ENCODE measurements at regions not wholly inside any gene's neighbourhood (a gene's known extent, or its start where the extent isn't known, plus 50 kb on each side); places are given as distances from the start of the nearest gene placed in this dataset.

DNA sequence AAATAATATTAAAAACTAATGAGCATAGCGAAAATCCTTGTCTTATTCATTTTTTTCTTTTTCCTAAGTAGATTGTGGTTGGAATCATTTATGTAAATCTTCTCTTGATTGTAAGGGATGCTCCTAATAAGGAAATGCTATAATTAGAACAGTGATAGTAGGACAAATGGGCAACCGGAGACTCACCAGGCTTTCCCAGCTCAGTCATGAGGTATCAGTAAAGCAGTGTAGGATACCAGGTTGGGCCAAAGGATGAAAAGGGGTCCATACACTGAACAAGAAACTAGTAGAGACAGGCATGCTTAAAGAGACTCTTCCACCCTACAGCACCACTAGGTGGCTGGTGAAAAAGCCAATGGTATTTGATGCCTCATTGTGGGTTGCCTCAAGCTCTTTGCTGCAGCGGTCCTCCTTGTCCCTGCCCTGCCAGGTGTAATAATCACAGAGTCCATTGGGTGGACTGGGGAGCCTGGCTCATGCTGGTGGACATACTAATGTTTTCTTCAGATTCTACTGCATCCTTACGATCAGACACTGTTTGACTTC is 71.4 kb upstream of the FAM98A start:
- ATAC-seq, result no peak

GRCh38 chr2:33666879-33667278 is 67.8 kb upstream of the FAM98A start:
- H3K4me1 ChIP-seq, result no peaks in the 10 kb centered on the region

More for the DNA sequence above, 71.4 kb upstream of the FAM98A start:
- Histone ChIP-seq H3K27me3 (no peaks in the 10 kb centered on the region), H3K4me3 (no peak overlapping the region), H3K4me1 (peaks cover 0 to 6% (median 0%) of the 10 kb centered on the region in 4 donors), H3K36me3 (no peaks in the 10 kb centered on the region), H3K9me3 (no peaks in the 10 kb centered on the region), H3K27ac (no peak overlapping the region)
- DNase-seq, result no peak
- WGBS (ENCODE audit: insufficient coverage, low coverage, low lambda C conversion rate, missing lambda C conversion rate), result 70% methylated on average over 3 of the region's 4 CpGs
- intact Hi-C loops (cut with DNase I), result no loop called here
- TF ChIP-seq, protein P1, sequence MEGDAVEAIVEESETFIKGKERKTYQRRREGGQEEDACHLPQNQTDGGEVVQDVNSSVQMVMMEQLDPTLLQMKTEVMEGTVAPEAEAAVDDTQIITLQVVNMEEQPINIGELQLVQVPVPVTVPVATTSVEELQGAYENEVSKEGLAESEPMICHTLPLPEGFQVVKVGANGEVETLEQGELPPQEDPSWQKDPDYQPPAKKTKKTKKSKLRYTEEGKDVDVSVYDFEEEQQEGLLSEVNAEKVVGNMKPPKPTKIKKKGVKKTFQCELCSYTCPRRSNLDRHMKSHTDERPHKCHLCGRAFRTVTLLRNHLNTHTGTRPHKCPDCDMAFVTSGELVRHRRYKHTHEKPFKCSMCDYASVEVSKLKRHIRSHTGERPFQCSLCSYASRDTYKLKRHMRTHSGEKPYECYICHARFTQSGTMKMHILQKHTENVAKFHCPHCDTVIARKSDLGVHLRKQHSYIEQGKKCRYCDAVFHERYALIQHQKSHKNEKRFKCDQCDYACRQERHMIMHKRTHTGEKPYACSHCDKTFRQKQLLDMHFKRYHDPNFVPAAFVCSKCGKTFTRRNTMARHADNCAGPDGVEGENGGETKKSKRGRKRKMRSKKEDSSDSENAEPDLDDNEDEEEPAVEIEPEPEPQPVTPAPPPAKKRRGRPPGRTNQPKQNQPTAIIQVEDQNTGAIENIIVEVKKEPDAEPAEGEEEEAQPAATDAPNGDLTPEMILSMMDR (IDR thresholded peaks at IDR 0.05), result no peak
- no peak for TF ChIP-seq POLR2A (IDR thresholded peaks at IDR 0.05)

DNA sequence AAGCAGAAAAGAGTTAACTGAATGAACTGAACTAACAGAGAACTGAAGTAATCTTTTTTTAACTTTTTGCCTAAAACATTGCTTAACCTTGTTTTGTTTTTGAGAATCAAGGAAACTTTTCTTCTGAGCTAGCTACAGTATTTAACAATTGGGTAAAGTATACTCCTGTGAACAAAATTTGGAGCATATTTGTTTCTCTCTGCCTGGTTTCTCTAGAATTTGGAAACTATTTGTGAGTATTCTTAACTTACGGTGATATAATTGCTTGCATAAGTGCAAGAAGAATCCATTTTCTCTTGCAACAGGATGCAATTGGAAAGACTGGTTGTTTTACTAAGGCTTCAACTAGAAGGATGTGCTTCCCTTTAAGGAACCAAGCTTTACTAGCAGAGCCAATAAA is 65.9 kb upstream of the FAM98A start:
- no peaks in the 10 kb centered on the region for H3K27me3 ChIP-seq
- ATAC-seq (no peak), DNase-seq (no peak)
- H3K4me3 ChIP-seq, result no peak overlapping the region
- no peaks in the 10 kb centered on the region for H3K4me1 ChIP-seq
- no peaks in the 10 kb centered on the region for H3K9me3 ChIP-seq
- H3K36me3 ChIP-seq, result no peaks in the 10 kb centered on the region
- TF ChIP-seq, protein P1 (IDR thresholded peaks at IDR 0.05), result no peak
- no peak for TF ChIP-seq POLR2A (IDR thresholded peaks at IDR 0.05)
- no peak overlapping the region for H3K27ac ChIP-seq
- intact Hi-C loops (cut with DNase I), result no loop called here
- WGBS (ENCODE audit: insufficient coverage, low coverage, low lambda C conversion rate, missing lambda C conversion rate), result 85% methylated on average over 1 of the region's 1 CpG

More at GRCh38 chr2:33666879-33667278, 67.8 kb upstream of the FAM98A start:
- WGBS (ENCODE audit: insufficient coverage, low coverage, low lambda C conversion rate, missing lambda C conversion rate), result 42% methylated on average over 3 of the region's 4 CpGs
- intact Hi-C loops (cut with DNase I), result no loop called here
- Histone ChIP-seq H3K27ac (no peak overlapping the region), H3K4me3 (no peak overlapping the region), H3K9me3 (no peaks in the 10 kb centered on the region), H3K27me3 (no peaks in the 10 kb centered on the region), H3K36me3 (no peaks in the 10 kb centered on the region)
- TF ChIP-seq, protein P1 (IDR thresholded peaks at IDR 0.05), result no peak
- TF ChIP-seq POLR2A (IDR thresholded peaks at IDR 0.05), result no peak
- ATAC-seq, result no peak
- no peak for DNase-seq

- H3K36me3 ChIP-seq, result no peaks in the 10 kb centered on the region
- intact Hi-C loops (cut with DNase I), result no loop called here
- no peaks in the 10 kb centered on the region for H3K4me1 ChIP-seq
- H3K9me3 ChIP-seq, result no peaks in the 10 kb centered on the region
- no peak for ATAC-seq
- H3K27ac ChIP-seq, result no peak overlapping the region
- H3K27me3 ChIP-seq, result no peaks in the 10 kb centered on the region
- no peak overlapping the region for H3K4me3 ChIP-seq
- 63% methylated on average over 6 of the region's 10 CpGs for WGBS (ENCODE audit: insufficient coverage, low coverage, low lambda C conversion rate, missing lambda C conversion rate)
- TF ChIP-seq, protein P1 (IDR thresholded peaks at IDR 0.05), result no peak
- no peak for DNase-seq
Observed at GRCh38 chr2:33660416-33661123, 61.5 kb upstream of the FAM98A start.

Data from right lobe of liver (tissue), 6 donors.